Left renal pelvis (tissue), 4 donors: ENCODE measurements at regions not wholly inside any gene's neighbourhood (a gene's known extent, or its start where the extent isn't known, plus 50 kb on each side); places are given as distances from the start of the nearest gene placed in this dataset.

Experiments
- DNase-seq, 4 donors: peaks; one replicate each; pipeline ENCODE4 v3.0.0-alpha.2; 2013; ENCODE audit warnings: low read depth in 4 of 4, low spot score in 3 of 4

- no peak for DNase-seq
Observed at GRCh38 chr17:10987786-10988185, 149.9 kb upstream of the PIRT start.

DNA sequence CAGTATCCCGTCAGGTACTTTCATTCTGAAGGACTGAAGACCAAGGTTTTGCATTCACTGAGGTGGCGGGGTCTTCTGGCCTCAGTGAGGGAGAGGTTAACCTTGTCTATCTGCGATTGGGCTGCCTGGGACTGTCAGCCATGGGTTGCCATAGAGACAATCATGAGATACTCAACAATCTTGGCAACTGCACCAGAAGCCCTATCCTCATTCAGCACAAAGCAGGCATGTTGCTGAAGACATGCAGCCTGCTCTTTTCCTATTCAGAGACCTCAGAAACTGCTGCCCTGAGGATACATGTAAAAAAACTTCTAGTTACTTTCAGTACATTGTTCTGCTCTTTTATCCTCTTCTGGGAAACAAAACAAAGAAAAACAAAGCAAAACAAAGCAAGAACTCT lies 146.3 kb upstream of the PIRT start:
- no peak for DNase-seq

- DNase-seq, result no peak
Observed at GRCh38 chr17:10976401-10976800, 138.5 kb upstream of the PIRT start.

DNA sequence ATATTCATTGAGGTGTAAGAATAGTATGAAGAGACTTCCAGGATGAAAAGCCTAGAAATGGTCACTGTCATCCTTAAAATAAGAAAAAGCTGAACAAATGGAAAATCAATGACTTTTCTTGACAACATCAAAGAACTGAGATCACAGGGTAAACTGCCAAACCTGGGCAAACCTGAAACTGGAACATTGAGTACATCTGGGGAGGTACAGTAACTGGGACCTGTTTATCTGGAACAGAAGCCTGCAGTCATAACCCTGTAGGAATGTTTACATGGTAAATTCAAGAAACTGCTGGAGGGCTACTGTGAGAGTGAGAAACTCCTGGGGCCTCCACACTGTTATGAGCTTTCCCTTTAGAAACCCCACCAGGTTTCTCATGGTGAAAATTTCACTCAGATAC lies 130.1 kb upstream of the PIRT start:
- DNase-seq, result no peak

GRCh38 chr17:10956821-10957220 lies 118.9 kb upstream of the PIRT start:
- no peak for DNase-seq

DNA sequence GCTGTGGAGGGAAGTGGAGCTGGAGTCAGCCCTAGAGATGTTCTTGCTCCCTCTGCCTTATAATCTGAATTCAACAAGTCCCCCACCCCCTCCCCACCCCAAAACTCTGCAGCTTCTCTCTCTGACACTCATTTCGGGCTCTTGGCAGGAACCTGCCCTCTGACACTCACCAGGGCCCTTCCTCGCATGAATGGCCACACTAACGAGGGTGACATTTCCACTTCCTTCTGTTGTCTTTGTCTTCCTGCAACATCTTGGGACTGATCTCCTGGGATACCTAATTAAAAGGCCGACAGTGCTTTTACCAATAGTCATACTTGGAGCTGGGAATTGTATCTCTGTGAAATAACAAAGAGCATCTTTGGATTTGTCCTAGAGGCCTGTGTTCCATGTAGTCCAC lies 106.9 kb upstream of the PIRT start:
- DNase-seq, result no peak

DNA sequence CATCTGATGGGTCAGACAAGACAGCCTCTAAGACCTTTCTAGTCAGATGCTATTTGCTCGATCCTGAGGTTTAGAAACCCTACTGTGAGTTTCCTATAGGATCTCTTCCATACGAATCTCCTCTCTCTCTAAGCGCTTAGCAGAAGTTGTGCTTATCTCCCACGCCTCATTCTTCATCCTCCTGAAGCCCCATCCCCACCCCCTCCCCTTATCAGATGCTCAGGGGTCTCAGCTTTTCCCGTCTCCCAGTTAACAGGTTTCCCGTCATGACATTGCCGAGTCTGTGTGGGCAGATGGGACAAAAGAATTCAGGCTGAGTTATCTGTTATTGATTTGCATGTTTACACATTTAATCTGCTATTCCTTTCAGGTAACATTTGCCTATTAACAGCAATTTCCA lies 99.0 kb upstream of the PIRT start:
- no peak for DNase-seq

- DNase-seq, result no peak
Observed at GRCh38 chr17:10932938-10933337, 95.1 kb upstream of the PIRT start.

- no peak for DNase-seq
Observed at GRCh38 chr17:10931133-10931532, 93.2 kb upstream of the PIRT start.

- no peak for DNase-seq
Observed at GRCh38 chr17:10927712-10928111, 89.8 kb upstream of the PIRT start.

- no peak for DNase-seq
Observed at GRCh38 chr17:10920558-10921108, 82.7 kb upstream of the PIRT start.

GRCh38 chr17:10907370-10907769 lies 69.5 kb upstream of the PIRT start:
- DNase-seq, result no peak

DNA sequence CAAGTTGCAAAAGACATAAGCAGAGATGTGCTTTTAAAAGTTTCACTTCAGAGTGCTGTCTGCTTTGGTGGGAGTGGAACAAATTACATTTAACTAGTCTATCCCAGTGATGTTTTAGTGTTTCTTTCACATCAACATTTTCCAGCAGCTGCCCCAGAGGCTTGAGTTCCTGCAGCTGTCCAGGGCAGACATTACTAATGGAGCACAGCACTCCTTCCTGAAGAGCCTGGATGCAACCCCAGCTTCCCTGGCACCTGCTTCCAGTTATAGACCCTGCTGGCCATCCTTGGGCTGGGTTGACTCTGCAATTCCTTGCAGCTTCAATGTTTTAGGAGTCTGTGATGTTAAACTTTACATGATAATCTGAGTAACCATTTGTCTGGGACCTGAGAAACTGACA lies 61.4 kb upstream of the PIRT start:
- no peak for DNase-seq

DNA sequence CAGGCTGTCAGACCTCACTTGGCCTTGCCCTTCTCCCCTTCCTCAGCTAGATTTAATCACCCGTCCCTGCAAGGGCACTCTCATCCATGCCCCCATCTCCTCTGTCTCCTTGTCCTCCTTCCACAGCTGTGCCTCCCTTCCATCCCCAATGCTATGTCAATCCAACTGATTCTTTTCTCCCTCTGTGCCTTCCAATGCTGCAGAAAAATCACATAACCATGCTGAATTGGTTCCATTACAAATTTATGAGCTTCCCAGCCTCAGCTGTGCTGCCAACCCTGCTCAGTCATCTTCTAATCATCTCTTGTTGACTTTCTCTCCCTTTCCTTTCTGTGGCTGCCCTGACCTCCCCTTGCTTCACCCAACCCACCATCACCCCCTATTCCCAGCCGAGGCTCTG lies 56.3 kb upstream of the PIRT start:
- DNase-seq, result no peak

GRCh38 chr17:10888858-10889257 lies 51.0 kb upstream of the PIRT start:
- DNase-seq, result no peak
